Adrenal gland (tissue), 9 donors: ENCODE measurements at regions not wholly inside any gene's neighbourhood (a gene's known extent, or its start where the extent isn't known, plus 50 kb on each side); places are given as distances from the start of the nearest gene placed in this dataset.

Experiments
- DNase-seq, 7 donors: peaks; one replicate each; pipeline ENCODE4 v3.0.0-alpha.2; 2019 to 2020
- H3K27ac ChIP-seq, 5 donors: fragments of 200-600 bp; sonication (generic) in 4 of 5; 1 replicate in 3 of 5; 2 replicates in 2 of 5; pipeline versions ENCODE4 v1.5.1 to v1.8.0; 2016 to 2020; ENCODE audit warnings: mild to moderate bottlenecking in 1 of 5
- H3K27me3 ChIP-seq: fragments of 200-600 bp; 2 replicates; pipeline ENCODE4 v1.8.0; 2021
- H3K36me3 ChIP-seq, 2 donors: fragments of 200-600 bp; replicated peaks in 1 of 2; 1 replicate in 1 of 2; 2 replicates in 1 of 2; pipeline versions ENCODE4 v1.5.1 to v1.8.0; 2018 to 2022
- H3K4me1 ChIP-seq, 2 donors: fragments of 200-600 bp; replicated peaks in 1 of 2; 1 replicate in 1 of 2; 2 replicates in 1 of 2; pipeline versions ENCODE4 v1.5.1 to v1.8.0; 2018 to 2021
- H3K4me3 ChIP-seq, 4 donors: fragments of 200-600 bp; sonication (generic) in 3 of 4; one replicate each; pipeline ENCODE4 v1.5.1; 2016 to 2018
- H3K9me3 ChIP-seq, 3 donors: fragments of 200-600 bp; sonication (generic) in 1 of 3; replicated peaks in 1 of 3; 1 replicate in 2 of 3; 2 replicates in 1 of 3; pipeline versions ENCODE4 v1.5.1 to v1.8.0; 2016 to 2021
- CTCF ChIP-seq, 6 experiments: fragments of 450-650 bp in 4 of 6; fragments of 200-600 bp in 2 of 6; sonication (generic) in 1 of 6; IDR thresholded peaks; 1 replicate in 5 of 6; 2 replicates in 1 of 6; pipeline versions ENCODE4 v1.5.1 to v1.8.0; 2016 to 2021; ENCODE audit warnings: antibody characterized with exemption in 6 of 6, mild to moderate bottlenecking in 2 of 6, moderate library complexity in 1 of 6
- POLR2A ChIP-seq, 2 donors: fragments of 450-650 bp; IDR thresholded peaks; one replicate each; pipeline ENCODE4 v1.6.1; 2017; ENCODE audit warnings: antibody characterized with exemption in 2 of 2, mild to moderate bottlenecking in 2 of 2, moderate library complexity in 1 of 2
- WGBS, 4 donors: extraction: QIAGEN DNeasy Blood & Tissue Kit in 2 of 4; methylation state at CpG; one replicate each; pipeline versions ENCODE4 v1.1.5 to v1.1.7; 2013 to 2017; 5-methylcytosine and 5-hydroxymethylcytosine counted together
- intact Hi-C, 2 donors: fragments of 100-400 bp; cut with DNase I; formaldehyde crosslinking; loops; one replicate each; pipeline versions ENCODE4 v1.14.1 to v1.15.0; 2022 to 2023
- donor health status: healthy with polysubstance abuse.
- donor health status: Bipolar disorder and iron deficiency.
- donor health status: DM: yes; HTN: yes; CAD: no.
- donor health status: DM: no; HTN: no; CAD: no.
- donor health status: DM: no; HTN: no; CAD: no.

GRCh38 chr11:32161293-32161692 is 70.4 kb downstream of the RCN1 start:
- intact Hi-C loops: no loop called here
- 87 to 91% (median 87%) methylated on average over 4 of the region's 4 CpGs for WGBS, 4 donors

GRCh38 chr11:32162351-32162750 is 71.5 kb downstream of the RCN1 start:
- intact Hi-C loops: no loop called here
- 57 to 63% (median 59%) methylated on average over 4 of the region's 4 CpGs for WGBS, 4 donors
- H3K4me1 ChIP-seq: no peaks in the 10 kb centered on the region
- peaks cover 6% of the 10 kb centered on the region for H3K27me3 ChIP-seq
- TF ChIP-seq POLR2A (IDR thresholded peaks at IDR 0.05) (no peak), CTCF (IDR thresholded peaks at IDR 0.05) (no peak)
- DNase-seq: no peak
- no peaks in the 10 kb centered on the region for H3K9me3 ChIP-seq
- H3K36me3 ChIP-seq: no peaks in the 10 kb centered on the region
- H3K27ac ChIP-seq: no peak overlapping the region
- no peak overlapping the region for H3K4me3 ChIP-seq

More at GRCh38 chr11:32161293-32161692, 70.4 kb downstream of the RCN1 start:
- no peak overlapping the region for H3K4me3 ChIP-seq
- H3K4me1 ChIP-seq: no peaks in the 10 kb centered on the region
- H3K27me3 ChIP-seq: peaks cover 6% of the 10 kb centered on the region
- H3K36me3 ChIP-seq: no peaks in the 10 kb centered on the region
- no peak overlapping the region for H3K27ac ChIP-seq
- TF ChIP-seq POLR2A (IDR thresholded peaks at IDR 0.05): no peak
- no peak for TF ChIP-seq CTCF (IDR thresholded peaks at IDR 0.05)
- DNase-seq: no peak
- H3K9me3 ChIP-seq: no peaks in the 10 kb centered on the region

GRCh38 chr11:32162906-32163305 is 72.0 kb downstream of the RCN1 start:
- TF ChIP-seq POLR2A (IDR thresholded peaks at IDR 0.05) (no peak), CTCF (IDR thresholded peaks at IDR 0.05) (no peak)
- H3K27ac ChIP-seq: no peak overlapping the region
- intact Hi-C loops: no loop called here
- 67 to 86% (median 78%) methylated on average over 5 of the region's 5 CpGs for WGBS, 4 donors
- no peaks in the 10 kb centered on the region for H3K36me3 ChIP-seq
- H3K27me3 ChIP-seq: peaks cover 6% of the 10 kb centered on the region
- H3K4me3 ChIP-seq: no peak overlapping the region
- H3K4me1 ChIP-seq: no peaks in the 10 kb centered on the region
- H3K9me3 ChIP-seq: no peaks in the 10 kb centered on the region
- DNase-seq: no peak

GRCh38 chr11:32163557-32163956 is 72.7 kb downstream of the RCN1 start:
- Histone ChIP-seq H3K27ac (no peak overlapping the region), H3K9me3 (no peaks in the 10 kb centered on the region), H3K4me1 (no peaks in the 10 kb centered on the region), H3K4me3 (no peak overlapping the region), H3K27me3 (peaks cover 6% of the 10 kb centered on the region), H3K36me3 (no peaks in the 10 kb centered on the region)
- WGBS, 4 donors: 91 to 95% (median 94%) methylated on average over 3 of the region's 3 CpGs
- DNase-seq: no peak
- TF ChIP-seq POLR2A (IDR thresholded peaks at IDR 0.05): no peak
- TF ChIP-seq CTCF (IDR thresholded peaks at IDR 0.05): no peak
- intact Hi-C loops: no loop called here
